Occipital lobe (tissue), 1 donor: ENCODE measurements at regions not wholly inside any gene's neighbourhood (a gene's known extent, or its start where the extent isn't known, plus 50 kb on each side); places are given as distances from the start of the nearest gene placed in this dataset.

Experiments used
- DNase-seq: peaks from one replicate; lab custom pipeline; 2025; lab: John Stamatoyannopoulos, UW

GRCh38 chr14:97709552-97709951, 912.4 kb downstream of the VRK1 start:
- DNase-seq = no peak

GRCh38 chr14:97710726-97711125, 913.5 kb downstream of the VRK1 start:
- DNase-seq = no peak

- no peak for DNase-seq
Observed at GRCh38 chr14:97712471-97712870, 915.3 kb downstream of the VRK1 start.

GRCh38 chr14:97713023-97713422, 915.8 kb downstream of the VRK1 start:
- DNase-seq = no peak

GRCh38 chr14:97718886-97719442, 921.8 kb downstream of the VRK1 start:
- no peak for DNase-seq

GRCh38 chr14:97719931-97720330, 922.7 kb downstream of the VRK1 start:
- no peak for DNase-seq

GRCh38 chr14:97723351-97723750, 926.2 kb downstream of the VRK1 start:
- DNase-seq = no peak

- DNase-seq = no peak
Observed at GRCh38 chr14:97723819-97724218, 926.6 kb downstream of the VRK1 start.

GRCh38 chr14:97724265-97724731, 927.1 kb downstream of the VRK1 start:
- DNase-seq = no peak

GRCh38 chr14:97726676-97727075, 929.5 kb downstream of the VRK1 start:
- DNase-seq = no peak

- no peak for DNase-seq
Observed at GRCh38 chr14:97730706-97731105, 933.5 kb downstream of the VRK1 start.

- DNase-seq = no peak
Observed at GRCh38 chr14:97731800-97732199, 934.6 kb downstream of the VRK1 start.

GRCh38 chr14:97747316-97747715, 950.1 kb downstream of the VRK1 start:
- DNase-seq = no peak

- DNase-seq = no peak
Observed at GRCh38 chr14:97748616-97749015, 951.4 kb downstream of the VRK1 start.

GRCh38 chr14:97757491-97757890, 960.3 kb downstream of the VRK1 start:
- no peak for DNase-seq

GRCh38 chr14:97760050-97760449, 962.9 kb downstream of the VRK1 start:
- no peak for DNase-seq

- no peak for DNase-seq
Observed at GRCh38 chr14:97762386-97762785, 965.2 kb downstream of the VRK1 start.

GRCh38 chr14:97771340-97772045, 974.3 kb downstream of the VRK1 start:
- no peak for DNase-seq

- no peak for DNase-seq
Observed at GRCh38 chr14:97773598-97773997, 976.4 kb downstream of the VRK1 start.

- DNase-seq = no peak
Observed at GRCh38 chr14:97776890-97777558, 979.8 kb downstream of the VRK1 start.

GRCh38 chr14:97777622-97778355, 980.6 kb downstream of the VRK1 start:
- no peak for DNase-seq

GRCh38 chr14:97779140-97779539, 982.0 kb downstream of the VRK1 start:
- no peak for DNase-seq
